SJCRH30 (cell line): ENCODE measurements at regions not wholly inside any gene's neighbourhood (a gene's known extent, or its start where the extent isn't known, plus 50 kb on each side); places are given as distances from the start of the nearest gene placed in this dataset.

ENCODE experiments used
- DNase-seq, 2 experiments: peaks; one replicate each; pipeline ENCODE4 v3.0.0-alpha.2; 2015 to 2020
- H3K27ac ChIP-seq: fragments of 250-450 bp; sonication (Bioruptor Pico); 2 replicates; pipeline ENCODE4 v1.5.1; 2020; ENCODE audit warnings: mild to moderate bottlenecking, moderate library complexity
- H3K27me3 ChIP-seq: fragments of 250-450 bp; sonication (Bioruptor Pico); 2 replicates; pipeline ENCODE4 v1.5.1; 2020; ENCODE audit warnings: mild to moderate bottlenecking, moderate library complexity
- H3K36me3 ChIP-seq: fragments of 250-450 bp; sonication (Bioruptor Pico); 2 replicates; pipeline ENCODE4 v1.5.1; 2020; ENCODE audit warnings: mild to moderate bottlenecking, moderate library complexity
- H3K4me1 ChIP-seq: fragments of 250-450 bp; sonication (Bioruptor Pico); 2 replicates; pipeline ENCODE4 v1.5.1; 2020; ENCODE audit warnings: mild to moderate bottlenecking, moderate library complexity
- H3K4me3 ChIP-seq: fragments of 250-450 bp; sonication (Bioruptor Pico); 2 replicates; pipeline ENCODE4 v1.5.1; 2020; ENCODE audit warnings: mild to moderate bottlenecking, moderate library complexity
- H3K9me3 ChIP-seq: fragments of 250-450 bp; sonication (Bioruptor Pico); replicated peaks from 2 replicates; pipeline ENCODE4 v1.5.1; 2020; ENCODE audit warnings: mild to moderate bottlenecking, moderate library complexity

DNA sequence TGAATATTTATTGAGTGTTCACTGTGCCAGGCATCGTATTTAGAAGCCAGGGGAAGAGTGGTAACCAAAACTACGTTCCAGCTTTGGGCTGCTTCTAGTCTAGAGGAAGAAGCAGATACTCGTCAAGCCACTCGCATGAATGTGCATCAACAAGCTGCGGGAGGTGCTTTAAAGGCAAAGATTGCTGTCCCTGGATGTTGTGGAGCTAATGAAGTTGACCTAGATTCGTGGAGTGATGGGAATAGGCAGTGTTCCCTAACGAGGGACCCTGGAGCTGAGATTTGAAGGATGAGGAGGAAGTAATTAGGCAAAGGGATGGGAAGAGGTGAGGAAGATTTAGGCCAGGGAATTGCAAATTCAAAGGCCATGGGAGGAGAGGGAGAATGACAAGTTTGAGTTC, 118.9 kb downstream of the TMEM170B start:
- Histone ChIP-seq H3K27ac (no peak overlapping the region), H3K4me1 (peaks cover 16% of the 10 kb centered on the region), H3K36me3 (no peaks in the 10 kb centered on the region), H3K9me3 (no peaks in the 10 kb centered on the region), H3K27me3 (no peaks in the 10 kb centered on the region), H3K4me3 (no peak overlapping the region)
- no peak for DNase-seq

DNA sequence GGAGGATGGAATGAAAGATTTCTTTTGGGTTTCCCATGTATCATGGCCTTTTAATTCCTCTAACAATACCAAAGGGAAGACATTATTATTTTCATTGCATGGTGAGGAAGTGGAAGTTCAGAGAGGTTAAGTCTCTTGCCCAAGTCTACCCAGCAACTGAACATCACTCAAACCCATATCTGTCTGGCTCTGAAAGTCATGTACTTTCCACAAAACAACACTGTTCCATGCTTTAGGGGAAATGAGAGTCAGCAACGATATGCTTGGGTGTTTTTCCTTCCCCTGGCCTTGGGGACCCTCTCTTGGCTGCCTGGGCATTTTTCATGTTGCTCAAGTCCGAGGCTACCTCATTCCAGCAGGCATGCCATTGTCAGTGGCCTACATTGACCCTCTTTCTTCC, 118.8 kb downstream of the ADTRP start:
- Histone ChIP-seq H3K4me3 (no peak overlapping the region), H3K4me1 (no peaks in the 10 kb centered on the region), H3K9me3 (no peaks in the 10 kb centered on the region), H3K36me3 (no peaks in the 10 kb centered on the region), H3K27ac (no peak overlapping the region), H3K27me3 (no peaks in the 10 kb centered on the region)
- no peak for DNase-seq

DNA sequence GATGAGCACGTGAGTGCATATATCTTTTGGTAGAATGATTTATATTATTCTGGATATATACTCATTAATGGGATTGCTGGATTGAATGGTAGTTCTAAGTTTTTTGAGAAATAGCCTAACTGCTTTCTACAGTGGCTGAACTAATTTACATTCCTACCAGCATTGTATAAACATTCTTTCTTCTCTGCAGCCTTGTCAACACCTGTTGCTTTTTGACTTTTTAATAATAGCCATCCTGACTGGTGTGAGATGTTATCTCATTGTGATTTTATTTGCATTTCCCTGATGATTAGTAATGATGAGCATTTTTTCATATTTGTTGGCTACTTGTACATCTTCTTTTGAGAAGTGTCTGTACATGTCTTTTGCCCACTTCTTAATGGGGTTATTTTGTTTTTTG, 116.3 kb downstream of the ADTRP start:
- no peak for DNase-seq
- Histone ChIP-seq H3K4me3 (no peak overlapping the region), H3K27ac (no peak overlapping the region), H3K9me3 (no peaks in the 10 kb centered on the region), H3K27me3 (no peaks in the 10 kb centered on the region), H3K4me1 (no peaks in the 10 kb centered on the region), H3K36me3 (no peaks in the 10 kb centered on the region)

DNA sequence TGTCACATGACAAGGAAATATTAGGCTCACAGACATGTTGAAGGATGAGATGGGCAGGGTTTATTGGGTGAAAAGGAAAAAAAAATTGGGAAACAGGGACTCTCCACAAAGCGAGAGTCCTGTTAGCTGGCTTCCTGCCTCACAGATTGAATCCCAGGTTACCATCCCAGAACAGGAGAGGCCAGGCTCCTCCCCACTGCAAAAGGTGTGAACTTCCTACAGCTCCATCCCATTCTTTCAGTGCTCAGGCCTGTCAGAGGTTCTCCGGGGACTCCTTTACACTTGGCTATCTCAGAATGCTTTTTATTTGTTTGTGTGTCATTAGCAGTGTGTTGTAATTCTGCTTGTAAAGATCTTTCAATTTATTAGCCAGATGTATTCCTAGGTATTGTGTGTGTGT, 115.1 kb downstream of the ADTRP start:
- no peak for DNase-seq
- H3K9me3 ChIP-seq = no peaks in the 10 kb centered on the region
- no peaks in the 10 kb centered on the region for H3K36me3 ChIP-seq
- H3K4me1 ChIP-seq = no peaks in the 10 kb centered on the region
- H3K27ac ChIP-seq = no peak overlapping the region
- no peaks in the 10 kb centered on the region for H3K27me3 ChIP-seq
- H3K4me3 ChIP-seq = no peak overlapping the region
